GM12878 (cell line): ENCODE measurements at regions not wholly inside any gene's neighbourhood (a gene's known extent, or its start where the extent isn't known, plus 50 kb on each side); places are given as distances from the start of the nearest gene placed in this dataset.

Experiments
- ATF7 ChIP-seq: fragments of 450-650 bp; IDR thresholded peaks from 2 replicates; pipeline ENCODE4 v1.6.1; 2016; ENCODE audit warnings: low read depth, mild to moderate bottlenecking
- BCL3 ChIP-seq: IDR thresholded peaks from 2 replicates; pipeline ENCODE4 v1.6.1; 2011; ENCODE audit warnings: borderline replicate concordance, low read depth, mild to moderate bottlenecking, moderate library complexity, low read length; ENCODE audit not compliant: insufficient read depth, poor library complexity, severe bottlenecking
- BMI1 ChIP-seq: fragments of 450-650 bp; IDR thresholded peaks from 2 replicates; pipeline ENCODE4 v1.6.1; 2016; ENCODE audit warnings: mild to moderate bottlenecking, moderate library complexity, borderline replicate concordance
- BRCA1 ChIP-seq: IDR thresholded peaks from 2 replicates; pipeline ENCODE4 v1.6.1; 2011; ENCODE audit warnings: low read depth, low read length, improper control_type of control experiment
- CHD2 ChIP-seq: IDR thresholded peaks from 2 replicates; pipeline ENCODE4 v1.6.1; 2011; ENCODE audit warnings: low read depth, low read length, improper control_type of control experiment, borderline replicate concordance
- CUX1 ChIP-seq: IDR thresholded peaks from 2 replicates; pipeline ENCODE4 v1.6.1; 2012; ENCODE audit warnings: improper control_type of control experiment, low read depth, low read length; ENCODE audit not compliant: insufficient replicate concordance
- EP300 ChIP-seq, 2 experiments: fragments of 150-350 bp in 1 of 2; IDR thresholded peaks; 2 replicates each; pipeline ENCODE4 v1.6.1; 2011 to 2012; ENCODE audit warnings: low read depth in 2 of 2, low read length in 2 of 2, borderline replicate concordance in 1 of 2, improper control_type of control experiment in 1 of 2, inconsistent platforms in 1 of 2; ENCODE audit not compliant: control insufficient read depth in 1 of 2
- FOXK2 ChIP-seq: fragments of 450-650 bp; IDR thresholded peaks from 2 replicates; pipeline ENCODE4 v1.6.1; 2017; ENCODE audit warnings: mild to moderate bottlenecking, moderate library complexity
- KLF5 ChIP-seq: fragments of 450-650 bp; IDR thresholded peaks from 2 replicates; pipeline ENCODE4 v1.6.1; 2014; ENCODE audit warnings: mild to moderate bottlenecking; ENCODE audit not compliant: partially characterized antibody
- NBN ChIP-seq: fragments of 450-650 bp; IDR thresholded peaks from 2 replicates; pipeline ENCODE4 v1.6.1; 2016
- RUNX3 ChIP-seq: IDR thresholded peaks from 2 replicates; pipeline ENCODE4 v1.6.1; 2012; ENCODE audit warnings: low read length, inconsistent platforms
- TCF3 ChIP-seq: IDR thresholded peaks from 2 replicates; pipeline ENCODE4 v1.6.1; 2012; ENCODE audit warnings: low read depth, mild to moderate bottlenecking, low read length, borderline replicate concordance; ENCODE audit not compliant: insufficient read depth
- TF ChIP-seq, protein P1 (sequence below): IDR thresholded peaks from 2 replicates; pipeline ENCODE4 v1.6.1; 2011; ENCODE audit warnings: low read depth, low read length, improper control_type of control experiment, borderline replicate concordance
- TF ChIP-seq, protein P2 (sequence below): fragments of 450-650 bp; IDR thresholded peaks from 2 replicates; pipeline ENCODE4 v1.6.1; 2017; ENCODE audit warnings: borderline replicate concordance
- TF ChIP-seq, protein P3 (sequence below): fragments of 450-650 bp; IDR thresholded peaks from 2 replicates; pipeline ENCODE4 v1.6.1; 2018; ENCODE audit warnings: borderline replicate concordance, mild to moderate bottlenecking; ENCODE audit not compliant: partially characterized antibody

DNA sequence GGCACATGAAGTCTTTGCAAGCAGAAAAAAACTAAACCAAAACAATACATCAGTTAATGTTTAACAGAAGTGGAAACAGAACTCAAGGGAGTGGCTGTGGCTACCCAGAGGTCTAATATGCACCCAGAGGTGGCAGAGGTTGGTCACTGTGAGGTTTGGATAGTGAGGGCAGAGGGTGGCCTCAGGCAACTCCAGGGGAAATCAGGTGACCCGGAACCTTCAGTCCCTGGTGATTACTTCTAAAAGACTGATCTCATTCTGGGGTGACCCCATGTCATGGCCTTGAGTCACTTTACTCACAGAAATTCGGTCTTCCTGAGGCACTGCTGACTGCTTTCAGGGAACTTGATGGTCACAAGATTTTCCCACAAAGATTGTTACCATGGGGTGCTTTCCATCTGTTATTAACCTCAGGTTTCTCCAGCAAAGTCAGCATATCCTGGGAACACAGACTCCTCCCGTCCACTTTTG lies 99.4 kb downstream of the TMEM17 start (continued):
- peak; percentile 9 for TF ChIP-seq BCL3
- no peak for TF ChIP-seq TCF3
- TF ChIP-seq, protein P1, sequence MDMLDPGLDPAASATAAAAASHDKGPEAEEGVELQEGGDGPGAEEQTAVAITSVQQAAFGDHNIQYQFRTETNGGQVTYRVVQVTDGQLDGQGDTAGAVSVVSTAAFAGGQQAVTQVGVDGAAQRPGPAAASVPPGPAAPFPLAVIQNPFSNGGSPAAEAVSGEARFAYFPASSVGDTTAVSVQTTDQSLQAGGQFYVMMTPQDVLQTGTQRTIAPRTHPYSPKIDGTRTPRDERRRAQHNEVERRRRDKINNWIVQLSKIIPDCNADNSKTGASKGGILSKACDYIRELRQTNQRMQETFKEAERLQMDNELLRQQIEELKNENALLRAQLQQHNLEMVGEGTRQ: peak; percentile 2; the same call in 1 of the 2 replicates
- TF ChIP-seq, protein P2, sequence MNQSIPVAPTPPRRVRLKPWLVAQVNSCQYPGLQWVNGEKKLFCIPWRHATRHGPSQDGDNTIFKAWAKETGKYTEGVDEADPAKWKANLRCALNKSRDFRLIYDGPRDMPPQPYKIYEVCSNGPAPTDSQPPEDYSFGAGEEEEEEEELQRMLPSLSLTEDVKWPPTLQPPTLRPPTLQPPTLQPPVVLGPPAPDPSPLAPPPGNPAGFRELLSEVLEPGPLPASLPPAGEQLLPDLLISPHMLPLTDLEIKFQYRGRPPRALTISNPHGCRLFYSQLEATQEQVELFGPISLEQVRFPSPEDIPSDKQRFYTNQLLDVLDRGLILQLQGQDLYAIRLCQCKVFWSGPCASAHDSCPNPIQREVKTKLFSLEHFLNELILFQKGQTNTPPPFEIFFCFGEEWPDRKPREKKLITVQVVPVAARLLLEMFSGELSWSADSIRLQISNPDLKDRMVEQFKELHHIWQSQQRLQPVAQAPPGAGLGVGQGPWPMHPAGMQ: no peak
- TF ChIP-seq, protein P3, sequence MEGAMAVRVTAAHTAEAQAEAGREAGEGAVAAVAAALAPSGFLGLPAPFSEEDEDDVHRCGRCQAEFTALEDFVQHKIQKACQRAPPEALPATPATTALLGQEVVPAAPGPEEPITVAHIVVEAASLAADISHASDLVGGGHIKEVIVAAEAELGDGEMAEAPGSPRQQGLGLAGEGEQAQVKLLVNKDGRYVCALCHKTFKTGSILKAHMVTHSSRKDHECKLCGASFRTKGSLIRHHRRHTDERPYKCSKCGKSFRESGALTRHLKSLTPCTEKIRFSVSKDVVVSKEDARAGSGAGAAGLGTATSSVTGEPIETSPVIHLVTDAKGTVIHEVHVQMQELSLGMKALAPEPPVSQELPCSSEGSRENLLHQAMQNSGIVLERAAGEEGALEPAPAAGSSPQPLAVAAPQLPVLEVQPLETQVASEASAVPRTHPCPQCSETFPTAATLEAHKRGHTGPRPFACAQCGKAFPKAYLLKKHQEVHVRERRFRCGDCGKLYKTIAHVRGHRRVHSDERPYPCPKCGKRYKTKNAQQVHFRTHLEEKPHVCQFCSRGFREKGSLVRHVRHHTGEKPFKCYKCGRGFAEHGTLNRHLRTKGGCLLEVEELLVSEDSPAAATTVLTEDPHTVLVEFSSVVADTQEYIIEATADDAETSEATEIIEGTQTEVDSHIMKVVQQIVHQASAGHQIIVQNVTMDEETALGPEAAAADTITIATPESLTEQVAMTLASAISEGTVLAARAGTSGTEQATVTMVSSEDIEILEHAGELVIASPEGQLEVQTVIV: no peak
- no peak for TF ChIP-seq BRCA1
- TF ChIP-seq FOXK2: no peak
- 0 out of 2 replicates have a peak, but pooled peaks have one; percentile 31 for TF ChIP-seq CHD2
- 0 out of 2 replicates have a peak, but pooled peaks have one; percentile 26 for TF ChIP-seq NBN
- peak in 1 of 2 experiments; percentile 42; a peak in 1 of 4 replicates for TF ChIP-seq EP300 (IDR thresholded peaks at IDR 0.05; ENCODE audit: borderline replicate concordance in 1 of 2, control insufficient read depth in 1 of 2, low read depth in 2 of 2, low read length in 2 of 2)
- no peak for TF ChIP-seq KLF5
- no peak for TF ChIP-seq CUX1
- TF ChIP-seq BMI1: no peak
- peak; percentile 80 for TF ChIP-seq ATF7
- peak; percentile 14; the same call in 1 of the 2 replicates for TF ChIP-seq RUNX3
